ENCODE measurements at regions not wholly inside any gene's neighbourhood (a gene's known extent, or its start where the extent isn't known, plus 50 kb on each side); places are given as distances from the start of the nearest gene placed in this dataset.

GRCh38 chr3:72232331-72232730 is 447.4 kb upstream of the PROK2 start:
- Histone ChIP-seq H3K4me1 (peaks cover 0 to 33% (median 29%) of the 10 kb centered on the region in 4 donors), H3K9me3 (no peaks in the 10 kb centered on the region), H3K27me3 (no peaks in the 10 kb centered on the region), H3K27ac (no peak overlapping the region), H3K36me3 (no peaks in the 10 kb centered on the region), H3K4me3 (no peak overlapping the region)
- TF ChIP-seq CTCF (IDR thresholded peaks at IDR 0.05): no peak
- no peak for DNase-seq
- intact Hi-C loops (cut with DNase I; ENCODE audit: low total_unique reads): no loop called here

- Histone ChIP-seq H3K9me3 (no peaks in the 10 kb centered on the region), H3K27me3 (no peaks in the 10 kb centered on the region), H3K4me1 (peaks cover 0 to 33% (median 29%) of the 10 kb centered on the region in 4 donors), H3K27ac (no peak overlapping the region), H3K4me3 (no peak overlapping the region), H3K36me3 (no peaks in the 10 kb centered on the region)
- intact Hi-C loops (cut with DNase I; ENCODE audit: low total_unique reads): no loop called here
- no peak for TF ChIP-seq CTCF (IDR thresholded peaks at IDR 0.05)
- DNase-seq: no peak
Observed at GRCh38 chr3:72231439-72232196, 446.7 kb upstream of the PROK2 start.

- no peak overlapping the region for H3K27ac ChIP-seq
- no peak for TF ChIP-seq CTCF (IDR thresholded peaks at IDR 0.05)
- DNase-seq: no peak
- no peak overlapping the region for H3K4me3 ChIP-seq
- intact Hi-C loops (cut with DNase I; ENCODE audit: low total_unique reads): no loop called here
- H3K36me3 ChIP-seq: no peaks in the 10 kb centered on the region
- no peaks in the 10 kb centered on the region for H3K9me3 ChIP-seq
- H3K27me3 ChIP-seq: no peaks in the 10 kb centered on the region
- peaks cover 0 to 33% (median 29%) of the 10 kb centered on the region in 4 donors for H3K4me1 ChIP-seq
Observed at GRCh38 chr3:72230774-72231379, 445.9 kb upstream of the PROK2 start.

GRCh38 chr3:72229952-72230351 is 445.0 kb upstream of the PROK2 start:
- no peak for DNase-seq
- H3K9me3 ChIP-seq: peaks cover 2 to 7% (median 2%) of the 10 kb centered on the region in 3 donors
- H3K27me3 ChIP-seq: no peaks in the 10 kb centered on the region
- peaks cover 0 to 33% (median 29%) of the 10 kb centered on the region in 4 donors for H3K4me1 ChIP-seq
- H3K4me3 ChIP-seq: no peak overlapping the region
- TF ChIP-seq CTCF (IDR thresholded peaks at IDR 0.05): no peak
- intact Hi-C loops (cut with DNase I; ENCODE audit: low total_unique reads): no loop called here
- no peaks in the 10 kb centered on the region for H3K36me3 ChIP-seq
- H3K27ac ChIP-seq: no peak overlapping the region

GRCh38 chr3:72227486-72228070 is 442.6 kb upstream of the PROK2 start:
- H3K36me3 ChIP-seq: no peaks in the 10 kb centered on the region
- intact Hi-C loops (cut with DNase I; ENCODE audit: low total_unique reads): no loop called here
- H3K4me1 ChIP-seq: peaks cover 0 to 18% (median 15%) of the 10 kb centered on the region in 4 donors
- no peaks in the 10 kb centered on the region for H3K27me3 ChIP-seq
- H3K27ac ChIP-seq: no peak overlapping the region
- H3K9me3 ChIP-seq: peaks cover 3 to 16% (median 10%) of the 10 kb centered on the region in 3 donors
- no peak for DNase-seq
- no peak for TF ChIP-seq CTCF (IDR thresholded peaks at IDR 0.05)
- no peak overlapping the region for H3K4me3 ChIP-seq

Data from tibial artery (tissue), 4 donors.